Mesothelial cell of epicardium (in vitro differentiated cells): ENCODE measurements at regions not wholly inside any gene's neighbourhood (a gene's known extent, or its start where the extent isn't known, plus 50 kb on each side); places are given as distances from the start of the nearest gene placed in this dataset.
"Not testable (repeated sequence)": the region's sequence is repeated elsewhere in the genome, so short reads cannot be mapped to it uniquely, and the experiment has no call there.

Experiments used
- DNase-seq, 2 experiments: peaks; one replicate each; pipeline ENCODE4 v3.0.0; 2021; ENCODE audit warnings: low spot score in 2 of 2; ENCODE audit not compliant: unreplicated experiment in 2 of 2
- H3K27ac Mint-ChIP-seq: 2 replicates; pipeline ENCODE4 v1.8.0; 2021; ENCODE audit warnings: mixed read lengths
- H3K27me3 Mint-ChIP-seq: 2 replicates; pipeline ENCODE4 v1.8.0; 2021; ENCODE audit warnings: low read depth, mixed read lengths
- H3K36me3 Mint-ChIP-seq: 2 replicates; pipeline ENCODE4 v1.8.0; 2021; ENCODE audit warnings: mixed read lengths
- H3K4me1 Mint-ChIP-seq: 2 replicates; pipeline ENCODE4 v1.8.0; 2021; ENCODE audit warnings: mixed read lengths
- H3K4me3 Mint-ChIP-seq: 2 replicates; pipeline ENCODE4 v1.8.0; 2021; ENCODE audit warnings: mild to moderate bottlenecking, moderate library complexity, mixed read lengths
- H3K9me3 Mint-ChIP-seq: 2 replicates; pipeline ENCODE4 v1.8.0; 2021; ENCODE audit warnings: mixed read lengths
- TF ChIP-seq, protein P1 (sequence below): fragments of 200-600 bp; sonication (generic); IDR thresholded peaks from one replicate; pipeline ENCODE4 v1.5.0; 2021; ENCODE audit warnings: antibody characterized with exemption; ENCODE audit not compliant: unreplicated experiment

DNA sequence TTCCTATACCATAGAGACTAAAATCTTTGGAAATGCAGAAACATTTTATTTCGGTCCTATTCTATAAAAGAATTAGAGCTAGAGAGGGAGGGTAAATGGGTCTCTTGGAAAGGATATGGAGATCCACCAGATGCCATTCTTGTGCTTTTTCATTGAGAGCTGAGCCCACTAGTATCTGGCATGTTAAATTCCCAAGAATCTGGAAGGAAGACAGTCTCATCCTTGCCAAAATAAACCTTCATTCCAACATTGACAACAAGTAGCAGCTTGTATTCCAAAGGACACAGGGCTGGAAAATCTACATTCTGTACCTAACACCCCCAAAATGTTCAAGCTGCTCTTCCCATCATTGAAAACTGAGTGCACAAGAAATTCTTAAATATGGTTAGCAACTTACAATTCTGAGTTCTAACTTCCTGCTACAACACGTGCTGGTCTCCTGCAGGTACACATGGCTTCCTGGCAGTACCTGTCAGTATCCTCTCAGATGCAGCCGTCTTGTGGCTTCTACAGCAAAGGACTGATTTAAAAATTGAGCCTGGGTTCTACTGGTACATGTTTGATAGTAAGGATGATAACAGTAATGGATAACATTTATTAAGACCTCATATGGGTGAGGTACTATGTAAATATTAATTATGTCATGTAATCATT lies 348.1 kb downstream of the SV2B start:
- Mint-ChIP-seq H3K4me1 (no peaks in the 10 kb centered on the region), H3K27ac (no peak overlapping the region), H3K36me3 (no peaks in the 10 kb centered on the region), H3K9me3 (peaks cover 22% of the 10 kb centered on the region), H3K4me3 (no peak overlapping the region), H3K27me3 (peaks cover 2% of the 10 kb centered on the region)
- TF ChIP-seq, protein P1, sequence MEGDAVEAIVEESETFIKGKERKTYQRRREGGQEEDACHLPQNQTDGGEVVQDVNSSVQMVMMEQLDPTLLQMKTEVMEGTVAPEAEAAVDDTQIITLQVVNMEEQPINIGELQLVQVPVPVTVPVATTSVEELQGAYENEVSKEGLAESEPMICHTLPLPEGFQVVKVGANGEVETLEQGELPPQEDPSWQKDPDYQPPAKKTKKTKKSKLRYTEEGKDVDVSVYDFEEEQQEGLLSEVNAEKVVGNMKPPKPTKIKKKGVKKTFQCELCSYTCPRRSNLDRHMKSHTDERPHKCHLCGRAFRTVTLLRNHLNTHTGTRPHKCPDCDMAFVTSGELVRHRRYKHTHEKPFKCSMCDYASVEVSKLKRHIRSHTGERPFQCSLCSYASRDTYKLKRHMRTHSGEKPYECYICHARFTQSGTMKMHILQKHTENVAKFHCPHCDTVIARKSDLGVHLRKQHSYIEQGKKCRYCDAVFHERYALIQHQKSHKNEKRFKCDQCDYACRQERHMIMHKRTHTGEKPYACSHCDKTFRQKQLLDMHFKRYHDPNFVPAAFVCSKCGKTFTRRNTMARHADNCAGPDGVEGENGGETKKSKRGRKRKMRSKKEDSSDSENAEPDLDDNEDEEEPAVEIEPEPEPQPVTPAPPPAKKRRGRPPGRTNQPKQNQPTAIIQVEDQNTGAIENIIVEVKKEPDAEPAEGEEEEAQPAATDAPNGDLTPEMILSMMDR, result no peak
- no peak for DNase-seq

DNA sequence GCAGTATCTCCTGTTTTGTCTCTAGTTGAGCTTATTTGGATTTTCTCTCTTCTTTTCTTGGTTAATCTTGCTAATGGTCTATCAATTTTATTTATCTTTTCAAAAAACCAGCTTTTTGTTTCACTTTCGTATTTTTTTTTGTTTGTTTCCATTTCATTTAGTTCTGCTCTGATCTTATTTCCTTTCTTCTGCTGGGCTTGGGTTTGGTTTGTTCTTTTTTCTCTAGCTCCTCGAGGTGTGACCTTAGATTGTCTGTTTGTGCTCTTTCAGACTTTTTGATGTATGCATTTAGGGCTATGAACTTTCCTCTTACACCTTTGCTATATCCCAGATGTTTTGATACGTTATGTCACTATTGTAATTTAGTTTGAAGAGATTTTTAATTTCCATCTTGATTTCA lies 353.3 kb downstream of the SV2B start:
- H3K4me3 Mint-ChIP-seq, H3K27ac Mint-ChIP-seq, H3K27me3 Mint-ChIP-seq, DNase-seq, H3K36me3 Mint-ChIP-seq, H3K4me1 Mint-ChIP-seq: not testable (repeated sequence)
- peaks cover 51% of the 10 kb centered on the region for H3K9me3 Mint-ChIP-seq

DNA sequence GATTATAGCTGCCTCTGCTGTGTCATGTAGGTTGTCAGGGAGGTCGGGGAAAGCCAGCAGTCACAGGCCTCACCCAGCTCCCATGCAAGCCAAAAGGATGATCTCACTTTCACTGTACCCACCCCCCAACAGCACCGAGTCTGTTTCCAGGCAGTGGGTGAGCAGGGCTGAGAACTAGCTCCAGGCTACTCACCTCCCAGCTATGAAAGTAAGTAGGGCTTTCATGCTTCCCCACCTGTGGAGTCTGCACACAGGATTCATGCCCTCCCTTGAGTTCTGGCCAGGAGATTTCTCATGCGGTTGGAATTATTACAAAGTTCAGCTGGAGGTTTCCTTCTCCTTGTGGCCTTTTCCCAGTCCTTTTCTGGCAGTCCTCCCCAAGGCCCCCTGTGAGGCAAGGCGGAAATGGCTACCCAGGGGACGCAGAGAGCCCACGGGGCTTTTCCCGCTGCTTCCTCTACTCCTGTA lies 356.2 kb downstream of the SV2B start:
- H3K4me3 Mint-ChIP-seq, result no peak overlapping the region
- TF ChIP-seq, protein P1, result no peak
- no peak for DNase-seq
- no peaks in the 10 kb centered on the region for H3K4me1 Mint-ChIP-seq
- peaks cover 7% of the 10 kb centered on the region for H3K27me3 Mint-ChIP-seq
- H3K36me3 Mint-ChIP-seq, result no peaks in the 10 kb centered on the region
- H3K9me3 Mint-ChIP-seq, result peaks cover 46% of the 10 kb centered on the region
- no peak overlapping the region for H3K27ac Mint-ChIP-seq

DNA sequence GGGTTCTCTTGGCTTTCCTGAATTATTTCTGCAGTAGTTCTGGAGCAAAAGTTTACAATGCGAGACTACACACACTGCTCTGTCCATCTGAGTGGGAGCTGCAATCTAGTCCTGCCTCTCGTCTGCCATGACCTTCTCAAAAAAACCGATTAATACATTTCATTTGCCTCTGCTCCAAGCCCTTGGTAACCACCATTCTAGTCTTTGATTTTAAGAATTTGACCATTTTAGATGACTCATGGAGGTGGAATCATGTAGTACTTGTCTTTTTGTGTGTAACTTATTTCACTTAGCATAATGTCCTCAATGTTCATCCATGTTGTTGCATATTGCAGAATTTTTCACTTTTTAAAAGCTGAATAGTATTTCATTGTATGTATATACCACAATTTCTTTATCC lies 356.9 kb downstream of the SV2B start:
- H3K27me3 Mint-ChIP-seq, result peaks cover 7% of the 10 kb centered on the region
- no peak overlapping the region for H3K27ac Mint-ChIP-seq
- H3K4me1 Mint-ChIP-seq, result no peaks in the 10 kb centered on the region
- DNase-seq, result no peak
- H3K9me3 Mint-ChIP-seq, result peaks cover 41% of the 10 kb centered on the region
- H3K4me3 Mint-ChIP-seq, result no peak overlapping the region
- TF ChIP-seq, protein P1, result no peak
- H3K36me3 Mint-ChIP-seq, result no peaks in the 10 kb centered on the region

DNA sequence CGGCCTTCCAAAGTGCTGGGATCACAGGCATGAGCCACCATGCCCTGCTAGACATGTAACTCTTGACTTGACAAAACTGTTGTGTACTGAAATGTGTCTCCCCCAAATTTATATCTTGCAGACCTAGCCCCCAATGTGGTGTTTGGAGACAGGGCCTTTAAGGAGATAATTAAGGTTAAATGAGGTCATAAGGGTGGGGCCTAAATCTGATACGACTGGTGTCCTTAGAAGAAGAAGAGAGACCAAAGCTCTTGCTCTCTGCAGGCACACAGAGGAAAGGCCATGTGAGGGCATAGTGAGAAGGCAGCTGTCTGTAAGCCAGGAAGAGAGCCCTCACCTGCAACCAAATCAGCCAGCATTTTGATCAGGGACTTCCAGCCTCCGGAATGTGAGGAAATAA lies 361.3 kb downstream of the SV2B start:
- no peaks in the 10 kb centered on the region for H3K36me3 Mint-ChIP-seq
- peaks cover 4% of the 10 kb centered on the region for H3K9me3 Mint-ChIP-seq
- DNase-seq, result no peak
- H3K27ac Mint-ChIP-seq, result no peak overlapping the region
- peaks cover 9% of the 10 kb centered on the region for H3K27me3 Mint-ChIP-seq
- H3K4me3 Mint-ChIP-seq, result no peak overlapping the region
- H3K4me1 Mint-ChIP-seq, result no peaks in the 10 kb centered on the region
- TF ChIP-seq, protein P1, result no peak

DNA sequence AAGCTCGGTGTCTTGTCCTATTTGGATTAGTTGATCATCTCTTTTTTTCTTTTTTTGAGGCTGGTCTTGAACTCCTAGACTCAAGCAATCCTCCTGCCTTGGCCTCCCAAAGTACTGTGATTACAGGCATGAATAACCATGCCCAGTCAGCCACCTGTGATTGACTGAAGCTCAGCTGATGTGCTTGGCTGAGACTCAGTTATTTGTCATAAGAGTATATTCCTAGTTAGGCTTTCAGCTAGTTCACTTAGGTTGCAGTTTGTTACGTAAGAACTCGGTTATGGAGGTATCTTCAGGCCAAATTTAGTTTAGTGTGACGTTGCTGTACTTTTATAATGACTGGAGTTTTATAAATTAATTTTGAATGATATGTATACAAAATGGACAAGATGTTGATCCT lies 365.0 kb downstream of the SV2B start:
- Mint-ChIP-seq H3K27ac (no peak overlapping the region), H3K4me1 (peaks cover 9% of the 10 kb centered on the region), H3K27me3 (peaks cover 9% of the 10 kb centered on the region), H3K9me3 (no peaks in the 10 kb centered on the region), H3K4me3 (no peak overlapping the region), H3K36me3 (no peaks in the 10 kb centered on the region)
- TF ChIP-seq, protein P1, result no peak
- no peak for DNase-seq
